HepG2 (cell line): ENCODE measurements at regions not wholly inside any gene's neighbourhood (a gene's known extent, or its start where the extent isn't known, plus 50 kb on each side); places are given as distances from the start of the nearest gene placed in this dataset.

Source experiments
- CBFB ChIP-seq: sonication (generic); formaldehyde crosslinking; IDR thresholded peaks from 2 replicates; pipeline ENCODE4 v1.4.0; 2020; ENCODE audit warnings: missing genetic modification reagents
- EP300 ChIP-seq, 3 experiments: sonication (generic) in 1 of 3; formaldehyde crosslinking in 1 of 3; IDR thresholded peaks; 2 replicates each; pipeline versions ENCODE4 v1.5.1 to v1.6.1; 2011 to 2020; ENCODE audit warnings: low read depth in 2 of 3, low read length in 2 of 3, borderline replicate concordance in 1 of 3, improper control_type of control experiment in 1 of 3, mild to moderate bottlenecking in 1 of 3, missing genetic modification reagents in 1 of 3, moderate library complexity in 1 of 3
- FOXA3 ChIP-seq: IDR thresholded peaks from 2 replicates; pipeline ENCODE4 v1.6.1; 2016; ENCODE audit warnings: missing genetic modification reagents, missing compliant biosample characterization
- HOXA9 ChIP-seq: sonication (generic); formaldehyde crosslinking; IDR thresholded peaks from 2 replicates; pipeline ENCODE4 v1.8.1; 2022; ENCODE audit warnings: missing genetic modification reagents, mild to moderate bottlenecking, moderate library complexity, borderline replicate concordance
- MAF1 ChIP-seq: sonication (generic); formaldehyde crosslinking; IDR thresholded peaks from 2 replicates; pipeline ENCODE4 v1.5.0; 2020; ENCODE audit warnings: missing genetic modification reagents, borderline replicate concordance
- PPARG ChIP-seq: conservative IDR thresholded peaks from 2 replicates; pipeline ENCODE4 v1.6.1; 2016; ENCODE audit warnings: missing biosample characterization, missing genetic modification reagents
- STAG1 ChIP-seq: sonication (generic); formaldehyde crosslinking; IDR thresholded peaks from 2 replicates; pipeline ENCODE4 v1.4.0; 2020; ENCODE audit warnings: missing genetic modification reagents
- ZNF160 ChIP-seq: sonication (generic); formaldehyde crosslinking; IDR thresholded peaks from 2 replicates; pipeline ENCODE4 v1.8.0; 2022; ENCODE audit warnings: mild to moderate bottlenecking, inconsistent platforms, missing genetic modification reagents
- ZNF546 ChIP-seq: sonication (generic); formaldehyde crosslinking; conservative IDR thresholded peaks from 2 replicates; pipeline ENCODE4 v1.8.1; 2023; ENCODE audit warnings: mild to moderate bottlenecking, missing genetic modification reagents
- ZNF589 ChIP-seq: sonication (generic); formaldehyde crosslinking; conservative IDR thresholded peaks from 2 replicates; pipeline ENCODE4 v1.8.0; 2022; ENCODE audit warnings: mild to moderate bottlenecking, moderate library complexity, missing genetic modification reagents
- TF ChIP-seq, protein P1 (sequence below), 2 experiments: fragments of 450-650 bp in 1 of 2; sonication (generic) in 1 of 2; formaldehyde crosslinking in 1 of 2; IDR thresholded peaks; 2 replicates each; pipeline versions ENCODE4 v1.6.1 to v1.8.0; 2016 to 2022; ENCODE audit warnings: antibody characterized with exemption in 1 of 2, mild to moderate bottlenecking in 1 of 2, missing genetic modification reagents in 1 of 2
- TF ChIP-seq, protein P2 (sequence below): IDR thresholded peaks from 2 replicates; pipeline ENCODE4 v1.6.1; 2016; ENCODE audit warnings: low read depth, borderline replicate concordance
- TF ChIP-seq, protein P3 (sequence below), 2 experiments: IDR thresholded peaks; 2 replicates each; pipeline ENCODE4 v1.6.1; 2011 to 2012; ENCODE audit warnings: low read length in 2 of 2, borderline replicate concordance in 1 of 2, low read depth in 1 of 2, mild to moderate bottlenecking in 1 of 2, moderate library complexity in 1 of 2

DNA sequence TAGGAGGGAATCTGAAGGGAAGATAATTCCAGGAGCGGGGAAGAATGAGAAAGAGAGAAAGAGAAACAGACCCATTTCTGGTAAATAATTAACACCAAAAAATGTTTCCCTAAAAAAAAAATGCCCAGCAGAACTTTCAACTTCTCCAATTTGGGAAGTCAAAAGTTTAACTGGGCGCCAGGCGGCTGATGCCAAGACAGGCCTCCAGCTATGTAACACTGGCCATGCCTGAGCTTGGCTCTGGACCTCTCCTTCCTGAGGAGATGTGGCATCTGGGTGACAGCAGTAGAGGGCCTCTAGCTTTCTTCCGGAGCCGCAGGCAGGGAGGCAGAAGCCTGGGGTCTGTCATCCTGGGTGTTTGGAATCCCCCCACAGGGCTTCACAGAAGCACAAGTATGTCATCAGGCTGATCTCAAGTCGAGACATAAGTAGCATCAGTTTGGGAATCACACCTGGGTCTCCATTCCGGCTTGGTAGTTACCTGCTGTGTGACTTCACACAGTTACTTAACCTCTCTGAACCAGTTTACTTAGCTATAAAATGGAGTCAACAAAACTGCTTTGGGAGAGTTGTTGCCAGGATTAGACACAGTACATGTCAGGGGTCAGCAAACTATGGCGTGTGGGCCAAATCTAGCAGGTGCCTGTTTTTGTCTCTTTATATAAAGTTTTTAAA, 50.5 kb upstream of the TCF7L2 start (continued):
- TF ChIP-seq, protein P1, sequence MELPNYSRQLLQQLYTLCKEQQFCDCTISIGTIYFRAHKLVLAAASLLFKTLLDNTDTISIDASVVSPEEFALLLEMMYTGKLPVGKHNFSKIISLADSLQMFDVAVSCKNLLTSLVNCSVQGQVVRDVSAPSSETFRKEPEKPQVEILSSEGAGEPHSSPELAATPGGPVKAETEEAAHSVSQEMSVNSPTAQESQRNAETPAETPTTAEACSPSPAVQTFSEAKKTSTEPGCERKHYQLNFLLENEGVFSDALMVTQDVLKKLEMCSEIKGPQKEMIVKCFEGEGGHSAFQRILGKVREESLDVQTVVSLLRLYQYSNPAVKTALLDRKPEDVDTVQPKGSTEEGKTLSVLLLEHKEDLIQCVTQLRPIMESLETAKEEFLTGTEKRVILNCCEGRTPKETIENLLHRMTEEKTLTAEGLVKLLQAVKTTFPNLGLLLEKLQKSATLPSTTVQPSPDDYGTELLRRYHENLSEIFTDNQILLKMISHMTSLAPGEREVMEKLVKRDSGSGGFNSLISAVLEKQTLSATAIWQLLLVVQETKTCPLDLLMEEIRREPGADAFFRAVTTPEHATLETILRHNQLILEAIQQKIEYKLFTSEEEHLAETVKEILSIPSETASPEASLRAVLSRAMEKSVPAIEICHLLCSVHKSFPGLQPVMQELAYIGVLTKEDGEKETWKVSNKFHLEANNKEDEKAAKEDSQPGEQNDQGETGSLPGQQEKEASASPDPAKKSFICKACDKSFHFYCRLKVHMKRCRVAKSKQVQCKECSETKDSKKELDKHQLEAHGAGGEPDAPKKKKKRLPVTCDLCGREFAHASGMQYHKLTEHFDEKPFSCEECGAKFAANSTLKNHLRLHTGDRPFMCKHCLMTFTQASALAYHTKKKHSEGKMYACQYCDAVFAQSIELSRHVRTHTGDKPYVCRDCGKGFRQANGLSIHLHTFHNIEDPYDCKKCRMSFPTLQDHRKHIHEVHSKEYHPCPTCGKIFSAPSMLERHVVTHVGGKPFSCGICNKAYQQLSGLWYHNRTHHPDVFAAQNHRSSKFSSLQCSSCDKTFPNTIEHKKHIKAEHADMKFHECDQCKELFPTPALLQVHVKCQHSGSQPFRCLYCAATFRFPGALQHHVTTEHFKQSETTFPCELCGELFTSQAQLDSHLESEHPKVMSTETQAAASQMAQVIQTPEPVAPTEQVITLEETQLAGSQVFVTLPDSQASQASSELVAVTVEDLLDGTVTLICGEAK (IDR thresholded peaks at IDR 0.05): no peak
- TF ChIP-seq, protein P1 (CRISPR knock-in tag; IDR thresholded peaks at IDR 0.05): peak; percentile 36; the same call in 1 of the 2 replicates
- TF ChIP-seq ZNF546 (CRISPR knock-in tag) (no peak), MAF1 (CRISPR knock-in tag) (no peak), CBFB (CRISPR knock-in tag) (no peak), HOXA9 (CRISPR knock-in tag) (no peak), STAG1 (CRISPR knock-in tag) (peak; percentile 1; the same call in 1 of the 2 replicates), ZNF160 (CRISPR knock-in tag) (no peak), PPARG (CRISPR knock-in tag) (0 out of 2 replicates have a peak, but pooled peaks have one; percentile 4), EP300 (IDR thresholded peaks at IDR 0.05; ENCODE audit: low read depth in 2 of 2, low read length in 2 of 2) (peak in 1 of 2 experiments; percentile 4; a peak in 1 of 4 replicates), EP300 (CRISPR knock-in tag; IDR thresholded peaks at IDR 0.05; ENCODE audit: borderline replicate concordance) (no peak), ZNF589 (CRISPR knock-in tag) (no peak), FOXA3 (CRISPR knock-in tag) (no peak; the same call in 1 of the 2 replicates)
- TF ChIP-seq, protein P2, sequence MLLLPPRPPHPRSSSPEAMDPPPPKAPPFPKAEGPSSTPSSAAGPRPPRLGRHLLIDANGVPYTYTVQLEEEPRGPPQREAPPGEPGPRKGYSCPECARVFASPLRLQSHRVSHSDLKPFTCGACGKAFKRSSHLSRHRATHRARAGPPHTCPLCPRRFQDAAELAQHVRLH: no peak; the same call in 1 of the 2 replicates
- TF ChIP-seq, protein P3, sequence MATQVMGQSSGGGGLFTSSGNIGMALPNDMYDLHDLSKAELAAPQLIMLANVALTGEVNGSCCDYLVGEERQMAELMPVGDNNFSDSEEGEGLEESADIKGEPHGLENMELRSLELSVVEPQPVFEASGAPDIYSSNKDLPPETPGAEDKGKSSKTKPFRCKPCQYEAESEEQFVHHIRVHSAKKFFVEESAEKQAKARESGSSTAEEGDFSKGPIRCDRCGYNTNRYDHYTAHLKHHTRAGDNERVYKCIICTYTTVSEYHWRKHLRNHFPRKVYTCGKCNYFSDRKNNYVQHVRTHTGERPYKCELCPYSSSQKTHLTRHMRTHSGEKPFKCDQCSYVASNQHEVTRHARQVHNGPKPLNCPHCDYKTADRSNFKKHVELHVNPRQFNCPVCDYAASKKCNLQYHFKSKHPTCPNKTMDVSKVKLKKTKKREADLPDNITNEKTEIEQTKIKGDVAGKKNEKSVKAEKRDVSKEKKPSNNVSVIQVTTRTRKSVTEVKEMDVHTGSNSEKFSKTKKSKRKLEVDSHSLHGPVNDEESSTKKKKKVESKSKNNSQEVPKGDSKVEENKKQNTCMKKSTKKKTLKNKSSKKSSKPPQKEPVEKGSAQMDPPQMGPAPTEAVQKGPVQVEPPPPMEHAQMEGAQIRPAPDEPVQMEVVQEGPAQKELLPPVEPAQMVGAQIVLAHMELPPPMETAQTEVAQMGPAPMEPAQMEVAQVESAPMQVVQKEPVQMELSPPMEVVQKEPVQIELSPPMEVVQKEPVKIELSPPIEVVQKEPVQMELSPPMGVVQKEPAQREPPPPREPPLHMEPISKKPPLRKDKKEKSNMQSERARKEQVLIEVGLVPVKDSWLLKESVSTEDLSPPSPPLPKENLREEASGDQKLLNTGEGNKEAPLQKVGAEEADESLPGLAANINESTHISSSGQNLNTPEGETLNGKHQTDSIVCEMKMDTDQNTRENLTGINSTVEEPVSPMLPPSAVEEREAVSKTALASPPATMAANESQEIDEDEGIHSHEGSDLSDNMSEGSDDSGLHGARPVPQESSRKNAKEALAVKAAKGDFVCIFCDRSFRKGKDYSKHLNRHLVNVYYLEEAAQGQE (IDR thresholded peaks at IDR 0.05; ENCODE audit: borderline replicate concordance in 1 of 2, low read depth in 1 of 2, low read length in 2 of 2): no peak
